Transverse colon (tissue), 4 donors: ENCODE measurements at regions not wholly inside any gene's neighbourhood (a gene's known extent, or its start where the extent isn't known, plus 50 kb on each side); places are given as distances from the start of the nearest gene placed in this dataset.

Experiments
- CTCF ChIP-seq, 5 experiments: fragments of 200-600 bp in 3 of 5; fragments of 450-650 bp in 2 of 5; sonication (generic) in 3 of 5; IDR thresholded peaks; 1 replicate in 2 of 5; 2 replicates in 3 of 5; pipeline ENCODE4 v1.5.1; 2016 to 2017; ENCODE audit warnings: antibody characterized with exemption in 5 of 5, inconsistent platforms in 3 of 5, mild to moderate bottlenecking in 2 of 5, moderate library complexity in 1 of 5
- POLR2A ChIP-seq: fragments of 450-650 bp; IDR thresholded peaks from one replicate; pipeline ENCODE4 v1.6.1; 2016; ENCODE audit warnings: antibody characterized with exemption, mild to moderate bottlenecking, moderate library complexity
- POLR2AphosphoS5 ChIP-seq, 3 donors: sonication (generic); formaldehyde crosslinking; IDR thresholded peaks; one replicate each; pipeline ENCODE4 v1.6.1; 2016; ENCODE audit warnings: antibody characterized with exemption in 3 of 3

GRCh38 chr20:29306390-29307072 is 1950.9 kb upstream of the DEFB115 start:
- TF ChIP-seq POLR2A (no peak), CTCF (IDR thresholded peaks at IDR 0.05) (no peak), POLR2AphosphoS5 (IDR thresholded peaks at IDR 0.05) (no peak)
